Central memory CD4-positive, alpha-beta T cell (primary cell): ENCODE measurements at regions not wholly inside any gene's neighbourhood (a gene's known extent, or its start where the extent isn't known, plus 50 kb on each side); places are given as distances from the start of the nearest gene placed in this dataset.
"Not testable (repeated sequence)": the region's sequence is repeated elsewhere in the genome, so short reads cannot be mapped to it uniquely, and the experiment has no call there.

Source experiments
- DNase-seq: peaks from one replicate; pipeline ENCODE4 v3.0.0; 2022

DNA sequence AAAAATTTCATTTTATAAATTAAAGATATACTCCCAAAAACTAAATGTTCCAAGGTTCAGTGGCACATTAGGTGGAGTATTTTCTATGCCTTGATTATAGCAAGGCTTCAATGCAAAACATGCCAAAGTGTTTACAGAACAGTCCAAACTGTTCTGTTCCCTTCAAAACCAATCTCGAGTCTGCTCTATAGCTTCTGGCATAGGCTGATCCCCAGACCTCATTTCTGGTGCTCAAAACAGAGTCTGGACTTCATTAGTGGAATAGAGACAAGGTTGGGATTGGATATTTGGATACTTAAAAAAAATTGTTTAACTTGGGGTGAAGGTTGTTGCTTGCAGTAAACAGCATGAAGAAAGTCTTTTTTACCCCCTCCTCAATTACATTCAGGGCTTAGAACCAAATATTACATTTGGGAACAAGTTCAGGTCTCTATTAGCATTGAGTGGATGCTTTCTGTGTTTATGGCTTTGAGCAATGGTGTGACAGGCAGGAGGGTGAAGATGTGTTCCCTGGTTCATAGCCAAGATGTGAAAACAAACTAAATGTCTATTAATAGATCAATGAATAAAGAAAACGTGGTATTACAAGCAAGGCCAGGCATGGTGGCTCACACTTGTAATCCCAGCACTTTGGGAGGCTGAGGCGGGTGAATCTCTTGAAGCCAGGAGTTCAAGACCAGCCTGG is 208.1 kb upstream of the RND3 start:
- no peak for DNase-seq

- DNase-seq = no peak
Measured at GRCh38 chr2:150693556-150693955, 206.1 kb upstream of the RND3 start.

DNA sequence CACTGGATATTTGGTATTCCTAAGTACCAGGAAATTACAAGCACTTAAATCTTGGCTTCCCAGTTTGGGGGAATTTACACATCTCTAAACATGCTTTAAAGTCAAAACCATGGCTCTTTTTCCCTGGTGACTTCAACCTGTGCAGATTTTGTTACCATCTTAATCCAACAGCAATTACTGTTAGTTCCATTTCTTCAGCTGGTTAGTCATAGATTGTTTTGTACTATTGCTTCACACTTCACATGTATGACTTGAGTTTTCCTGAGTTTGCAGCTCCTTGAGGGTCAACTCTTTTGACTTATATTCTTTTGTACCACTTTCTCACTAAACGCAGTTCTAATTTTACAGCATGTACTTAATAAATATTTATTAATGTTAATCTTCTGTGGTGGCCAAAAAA is 203.4 kb upstream of the RND3 start:
- no peak for DNase-seq

DNA sequence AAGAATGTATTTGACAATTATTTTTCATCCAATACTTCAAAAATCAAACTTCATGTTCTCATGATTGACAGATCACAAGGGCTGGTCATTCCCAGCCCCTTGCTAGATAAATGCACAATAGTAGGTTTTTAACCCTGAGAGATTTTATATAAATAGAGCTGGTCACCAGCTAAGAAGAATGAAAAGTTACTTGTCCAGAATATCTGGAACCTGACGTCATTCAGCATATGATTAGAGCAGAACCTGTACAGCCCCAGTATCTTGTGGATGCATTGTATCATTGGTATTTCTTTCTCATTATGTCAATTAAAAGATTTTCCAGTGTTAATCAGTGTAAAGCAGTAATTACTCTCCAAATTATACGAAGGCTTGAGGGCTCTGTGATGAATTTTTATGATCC is 202.8 kb upstream of the RND3 start:
- DNase-seq = no peak

- DNase-seq = no peak
Measured at GRCh38 chr2:150689590-150689989, 202.1 kb upstream of the RND3 start.

DNA sequence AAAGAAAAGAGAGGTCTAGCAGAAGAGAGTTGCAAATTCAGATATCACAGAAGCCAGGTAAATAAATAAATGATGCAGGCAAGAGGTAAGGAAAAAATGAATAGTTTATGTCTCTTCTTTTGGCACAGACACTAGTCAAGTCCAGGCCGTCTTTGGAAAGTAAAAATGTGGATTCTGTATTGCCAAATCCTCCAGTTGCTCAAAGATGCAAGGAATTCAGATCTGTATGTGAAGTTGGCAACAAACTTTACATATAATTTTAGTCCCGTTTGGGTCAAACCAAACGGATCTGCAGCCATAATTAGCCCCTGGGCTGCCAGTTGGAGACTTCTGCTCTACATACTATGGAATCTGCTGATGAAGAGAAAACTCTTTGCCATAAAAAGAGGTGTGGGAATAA is 200.5 kb upstream of the RND3 start:
- DNase-seq = no peak

DNA sequence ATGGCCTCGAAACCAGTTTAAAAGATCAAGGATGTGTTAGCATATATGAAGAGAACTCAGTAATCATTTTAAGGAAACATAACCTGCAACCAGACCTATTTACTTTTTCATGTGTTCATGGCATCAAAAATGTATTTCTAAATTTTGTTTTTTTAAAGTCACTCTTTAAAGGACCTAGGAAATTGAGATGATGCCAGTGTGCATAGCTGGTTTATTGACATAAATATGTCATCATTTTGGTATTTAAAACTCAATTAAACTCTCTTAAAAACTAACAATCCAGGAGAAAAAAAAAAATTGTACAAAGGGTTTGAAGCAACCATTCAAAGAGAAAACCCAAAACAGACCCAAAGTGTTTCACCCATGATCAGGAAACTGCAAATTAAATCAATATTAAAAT is 198.9 kb upstream of the RND3 start:
- no peak for DNase-seq

DNA sequence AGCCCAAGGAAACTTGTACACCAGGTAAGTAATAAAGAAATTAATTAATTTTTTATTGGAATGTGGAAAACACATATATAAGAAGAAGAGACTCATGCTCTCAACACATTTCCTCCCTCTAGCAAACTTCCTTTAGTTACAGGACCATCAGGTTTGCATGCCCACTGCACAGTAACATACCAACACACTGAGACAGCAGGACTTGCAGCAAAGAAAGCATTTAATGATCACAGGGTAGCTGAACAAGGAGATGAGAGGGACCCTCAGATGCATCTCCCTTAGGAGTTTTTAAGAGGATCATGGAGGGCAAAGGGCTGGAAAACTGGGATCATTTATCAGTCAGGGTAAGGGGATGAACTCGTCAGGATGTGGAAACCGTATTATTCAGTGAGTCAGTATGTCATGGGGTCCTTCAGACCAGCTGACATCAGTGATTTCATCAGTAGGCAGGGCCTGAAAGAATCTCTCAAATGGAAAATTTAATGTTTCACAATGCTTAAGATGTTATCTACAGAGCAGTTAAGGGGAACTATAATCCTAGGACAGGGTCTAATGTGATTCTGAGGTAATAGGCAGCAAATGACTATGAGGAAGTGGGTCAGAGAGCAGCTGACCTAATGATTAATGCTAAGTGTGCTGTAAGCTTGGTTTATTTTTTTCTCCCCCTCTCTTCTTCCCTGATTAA is 193.8 kb upstream of the RND3 start:
- no peak for DNase-seq

GRCh38 chr2:150679456-150680120 is 192.1 kb upstream of the RND3 start:
- no peak for DNase-seq

DNA sequence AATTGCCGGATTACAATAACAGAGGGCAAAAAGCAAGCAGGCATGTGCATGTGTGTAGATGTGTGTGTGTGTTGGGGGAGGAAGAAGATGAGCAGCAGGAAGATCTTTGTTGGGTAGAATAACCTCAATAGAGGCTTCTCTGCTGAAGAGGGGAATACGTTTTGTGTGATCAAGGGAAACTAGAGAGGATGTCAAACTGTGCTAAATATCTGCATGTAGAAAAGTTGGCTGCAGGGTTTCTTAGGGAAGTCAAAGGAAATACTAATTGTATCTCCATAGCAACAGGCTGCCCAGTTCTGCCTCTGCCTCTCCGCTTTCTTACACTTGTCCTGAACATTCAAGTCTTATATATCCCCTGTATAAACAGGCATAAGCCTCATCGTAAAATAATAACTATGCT is 190.1 kb upstream of the RND3 start:
- DNase-seq = no peak

DNA sequence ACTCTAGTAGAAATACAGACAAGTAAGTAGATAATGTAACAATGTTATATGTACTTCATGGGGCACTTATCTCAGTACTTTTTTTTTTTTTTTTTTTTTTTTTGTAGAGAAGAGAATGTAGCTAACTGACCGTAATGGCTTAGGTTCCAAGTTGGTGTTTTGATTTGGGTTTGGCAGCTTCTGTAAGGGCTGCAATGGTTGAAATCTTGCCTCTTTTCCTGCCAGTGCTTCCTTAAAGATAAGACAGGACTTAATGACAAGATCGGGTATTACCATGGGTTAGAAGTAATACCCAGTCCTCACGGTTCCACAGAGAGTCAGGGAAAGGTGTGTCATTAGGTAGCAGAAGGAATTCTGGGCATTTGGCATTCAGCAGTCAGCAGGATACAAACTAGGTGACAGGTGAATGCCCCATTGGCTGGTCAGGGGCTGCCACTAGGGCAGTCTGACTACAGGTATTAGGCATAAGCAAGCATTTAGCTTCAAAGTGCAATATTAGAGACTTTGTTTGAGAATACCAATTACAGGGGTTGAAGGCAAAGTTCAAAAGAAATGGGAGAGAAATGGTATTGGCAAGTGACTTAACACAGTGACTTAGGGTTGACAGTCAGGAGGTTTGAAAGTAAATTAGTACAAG is 189.4 kb upstream of the RND3 start:
- no peak for DNase-seq

GRCh38 chr2:150675807-150676206 is 188.3 kb upstream of the RND3 start:
- no peak for DNase-seq

GRCh38 chr2:150674283-150674682 is 186.8 kb upstream of the RND3 start:
- no peak for DNase-seq

- DNase-seq = no peak
Measured at GRCh38 chr2:150672311-150672710, 184.8 kb upstream of the RND3 start.

GRCh38 chr2:150669492-150669891 is 182.0 kb upstream of the RND3 start:
- no peak for DNase-seq

DNA sequence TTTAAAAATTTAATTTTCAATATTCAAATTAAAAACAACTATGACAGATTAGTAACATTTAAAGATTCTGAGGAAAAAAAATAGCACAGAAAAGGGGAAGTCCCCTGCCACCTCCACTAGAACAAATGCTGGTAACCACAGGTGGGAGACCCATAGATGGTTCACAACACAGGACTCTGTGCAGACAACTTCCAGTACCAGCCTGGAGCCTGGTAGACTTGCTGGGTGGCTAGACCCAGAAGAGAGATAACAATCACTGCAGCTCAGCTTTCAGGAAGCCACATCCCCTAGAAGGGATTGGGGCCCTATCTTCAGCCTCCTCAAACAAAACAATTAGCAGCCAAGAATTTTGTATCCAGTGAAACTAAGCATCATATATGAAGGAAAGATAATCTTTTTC is 179.6 kb upstream of the RND3 start:
- not testable (repeated sequence) for DNase-seq

GRCh38 chr2:150663143-150663542 is 175.7 kb upstream of the RND3 start:
- no peak for DNase-seq

GRCh38 chr2:150656002-150656401 is 168.5 kb upstream of the RND3 start:
- no peak for DNase-seq

GRCh38 chr2:150653351-150653750 is 165.9 kb upstream of the RND3 start:
- DNase-seq = no peak

GRCh38 chr2:150647943-150648342 is 160.5 kb upstream of the RND3 start:
- DNase-seq = no peak

GRCh38 chr2:150646746-150647145 is 159.3 kb upstream of the RND3 start:
- no peak for DNase-seq

DNA sequence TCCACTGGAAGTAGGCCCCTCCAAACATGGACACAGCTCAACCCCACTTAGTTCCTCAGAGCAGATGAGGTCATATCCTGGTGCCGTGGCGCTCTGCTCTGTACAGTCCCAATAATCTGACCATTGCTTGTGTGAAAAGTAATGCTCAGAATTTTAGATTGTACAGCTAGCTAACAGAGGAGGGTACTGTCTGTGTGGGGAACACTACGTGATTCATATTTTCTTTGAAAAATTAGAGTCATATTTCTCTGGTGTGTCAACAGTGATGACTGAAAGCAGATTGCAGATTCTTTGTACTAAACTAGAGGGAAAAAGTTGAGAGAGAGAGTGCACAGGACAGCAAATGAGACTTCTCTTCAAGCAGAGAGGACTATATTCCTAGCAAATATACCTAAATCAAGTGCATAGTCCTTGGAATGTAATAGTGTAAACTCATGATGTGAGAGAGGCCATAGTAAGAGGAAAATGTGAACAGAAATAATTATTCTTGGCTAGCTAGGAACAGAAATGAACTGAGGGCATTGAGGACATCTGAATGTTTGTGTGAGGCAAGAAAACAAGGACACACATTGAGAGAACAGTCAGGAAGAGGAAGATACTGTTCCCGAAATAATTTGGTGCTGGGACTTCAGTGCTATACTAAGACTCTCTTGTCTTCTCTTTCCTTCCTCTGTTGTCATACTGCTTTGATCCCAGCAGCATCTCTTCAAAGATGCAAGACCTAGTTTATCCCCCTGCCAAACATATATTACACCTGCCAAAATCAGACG is 157.0 kb upstream of the RND3 start:
- DNase-seq = no peak
